HG03139 (cell line): ENCODE measurements at regions not wholly inside any gene's neighbourhood (a gene's known extent, or its start where the extent isn't known, plus 50 kb on each side); places are given as distances from the start of the nearest gene placed in this dataset.

Experiments used
- ATAC-seq: cut with Tn5 transposase; IDR thresholded peaks from one replicate; pipeline ENCODE4 v1.9.1; 2021; ENCODE audit not compliant: unreplicated experiment

DNA sequence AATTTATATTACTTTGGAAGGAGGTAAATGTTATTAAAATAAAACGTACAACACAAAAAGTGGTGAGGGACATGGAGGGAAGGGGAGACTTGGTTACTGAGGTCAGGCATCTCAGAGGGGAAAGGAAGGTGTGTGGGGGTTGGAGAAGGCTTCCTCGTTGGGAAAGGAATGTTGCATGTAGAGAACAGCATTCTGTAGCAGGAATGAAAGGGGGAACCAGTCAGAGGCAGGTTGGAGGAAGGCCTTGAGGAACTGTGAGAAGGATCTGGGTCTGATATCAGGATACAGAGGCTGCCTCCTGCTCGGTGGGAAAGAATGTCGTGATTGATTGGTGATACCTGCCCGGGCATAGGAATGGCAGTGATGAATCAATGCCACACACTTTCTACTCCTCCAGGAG lies 103.3 kb upstream of the ZFHX3 start:
- ATAC-seq = no peak

DNA sequence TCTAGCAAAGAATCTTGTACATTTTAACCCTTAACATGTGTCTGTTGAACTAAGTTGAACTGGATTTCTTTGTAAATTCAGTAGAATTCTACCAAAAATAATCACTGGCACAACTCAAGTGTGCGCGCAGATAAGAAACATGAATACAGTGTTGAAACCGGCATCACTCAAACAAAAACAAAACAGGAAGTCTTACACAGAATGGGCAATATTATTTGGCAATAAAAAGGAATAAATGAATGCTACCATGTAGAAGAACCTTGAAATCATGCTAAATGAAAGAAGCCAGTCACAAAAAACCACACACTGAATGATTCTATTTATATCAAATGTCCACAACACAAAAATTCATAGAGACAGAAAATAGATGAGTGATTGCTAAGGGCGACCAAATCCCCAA lies 102.9 kb upstream of the ZFHX3 start:
- ATAC-seq = no peak

DNA sequence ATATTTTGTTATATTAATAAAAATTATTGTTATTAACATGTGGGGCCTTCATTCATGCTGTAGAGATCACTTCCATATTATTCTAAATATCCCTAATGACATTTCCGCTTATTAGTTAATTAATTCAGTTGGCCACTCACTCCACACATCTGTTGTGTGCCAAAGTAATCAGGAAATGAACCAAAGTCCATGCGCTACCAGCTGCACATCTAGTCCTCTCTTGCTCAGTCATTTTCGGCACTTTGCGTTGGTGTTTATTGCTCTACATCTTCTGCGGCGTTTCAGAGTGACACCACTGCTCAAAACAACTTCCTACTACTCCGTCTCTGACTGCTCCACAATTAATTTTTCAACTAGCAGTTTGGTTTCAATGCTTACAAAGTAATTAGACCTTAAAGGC lies 101.4 kb upstream of the ZFHX3 start:
- ATAC-seq = no peak

DNA sequence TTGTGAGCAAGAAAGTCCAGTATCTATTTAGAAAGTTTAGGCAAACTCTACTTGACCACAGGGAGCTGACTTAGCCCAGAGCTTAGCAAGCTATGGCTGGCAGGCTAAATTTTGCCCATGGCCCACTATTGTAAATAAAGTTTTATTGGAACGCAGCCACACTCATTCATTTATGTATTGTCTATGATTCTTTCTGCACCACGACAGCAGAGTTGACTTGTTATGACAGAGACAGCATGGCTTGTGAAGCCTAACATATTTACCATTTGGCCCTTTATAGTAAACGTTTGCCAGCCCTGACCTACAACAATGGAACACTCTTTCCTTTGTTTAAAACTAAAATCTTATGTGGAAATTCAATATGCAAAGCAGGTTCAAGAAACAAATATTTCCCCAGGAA lies 100.0 kb upstream of the ZFHX3 start:
- no peak for ATAC-seq

DNA sequence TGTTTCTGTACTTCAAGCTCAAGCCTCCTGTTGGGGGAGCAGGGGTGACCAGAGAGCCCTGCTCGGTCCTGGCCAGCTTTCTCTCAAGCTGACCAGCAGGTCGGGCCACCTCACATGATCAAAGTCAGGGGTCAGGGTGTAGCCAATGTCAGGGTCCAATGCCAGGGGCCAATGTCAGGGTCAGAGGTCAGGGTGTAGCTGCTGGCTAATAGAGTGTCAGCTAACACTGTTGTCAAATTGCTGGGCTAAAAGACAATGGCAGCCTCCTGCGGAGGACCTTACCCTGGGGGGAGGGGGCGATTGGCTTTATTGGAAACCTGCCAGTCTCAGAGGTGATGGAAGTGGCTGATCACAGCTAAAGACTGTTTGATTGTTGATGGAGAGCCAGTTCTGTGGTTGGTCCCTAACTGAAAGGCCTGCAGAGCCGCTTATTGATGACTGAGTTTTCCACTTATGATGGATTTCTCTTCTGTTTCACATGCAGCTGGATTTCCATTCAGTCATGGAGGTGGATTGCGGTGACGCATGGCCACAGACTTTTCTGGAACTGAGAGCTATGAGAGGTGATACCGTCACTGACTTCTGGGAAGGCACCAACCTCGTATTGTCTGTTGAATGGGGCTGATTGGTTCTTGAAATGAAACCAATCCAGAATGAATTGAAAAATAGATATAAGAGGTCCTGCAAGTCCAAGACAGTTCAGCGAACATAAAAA lies 97.4 kb upstream of the ZFHX3 start:
- no peak for ATAC-seq

DNA sequence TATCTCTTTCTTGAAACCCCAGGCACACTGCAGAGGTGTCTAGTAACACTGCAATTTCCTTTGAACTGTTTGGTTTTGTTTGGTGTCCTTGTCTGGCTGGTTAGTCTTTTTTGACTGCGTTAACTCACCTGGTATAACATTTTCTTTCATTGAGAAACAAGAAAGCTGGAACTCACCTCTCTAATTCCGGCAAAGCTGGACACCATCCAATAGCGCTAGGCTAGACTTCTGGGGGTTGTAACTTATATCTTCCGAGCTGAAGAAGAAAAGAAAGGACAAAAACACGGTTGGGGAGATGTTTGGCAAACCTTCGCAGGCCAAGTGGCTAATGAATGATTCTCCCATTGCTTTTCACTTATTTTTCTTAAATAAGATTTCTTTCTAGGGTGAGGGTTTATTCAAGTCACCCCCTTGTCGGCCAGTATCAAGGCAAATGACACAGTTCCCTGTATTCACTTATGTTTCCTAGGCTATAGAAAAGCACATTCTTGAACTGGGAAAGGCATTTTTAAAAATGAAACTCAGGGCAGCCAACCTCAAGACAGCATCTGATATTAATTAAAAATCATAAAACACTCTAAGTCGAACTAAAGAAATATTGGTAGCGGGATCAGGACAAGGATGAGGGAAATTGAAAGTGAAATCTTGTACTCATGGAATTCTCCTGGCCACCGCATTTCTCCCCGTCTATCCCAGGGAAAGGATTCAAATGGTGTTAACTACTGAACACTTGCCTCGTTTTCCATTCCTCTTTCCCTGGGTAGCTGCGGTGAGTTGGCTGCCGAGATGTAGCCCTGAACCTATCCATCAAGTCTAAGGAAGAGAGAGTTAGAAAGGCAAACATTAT lies 95.9 kb upstream of the ZFHX3 start:
- ATAC-seq = no peak

DNA sequence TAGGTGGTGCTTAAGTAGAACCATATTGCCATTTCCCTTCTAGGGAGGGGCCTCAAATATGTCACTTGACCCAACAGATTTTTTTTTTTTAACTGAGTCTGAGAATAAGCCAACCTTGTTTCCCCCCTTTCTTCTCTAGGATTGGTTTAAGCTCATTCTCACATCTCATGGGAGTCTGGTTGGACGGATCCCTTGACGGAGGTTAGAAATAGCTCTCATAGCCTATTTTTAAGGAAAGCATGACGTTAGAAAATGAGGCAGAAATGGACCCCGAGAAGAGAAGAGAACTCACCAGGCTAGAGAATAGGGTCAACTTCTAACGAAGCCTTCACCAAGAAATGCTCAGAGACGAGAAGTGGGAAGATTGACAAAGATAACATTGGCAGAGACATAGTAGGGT lies 95.1 kb upstream of the ZFHX3 start:
- ATAC-seq = no peak

DNA sequence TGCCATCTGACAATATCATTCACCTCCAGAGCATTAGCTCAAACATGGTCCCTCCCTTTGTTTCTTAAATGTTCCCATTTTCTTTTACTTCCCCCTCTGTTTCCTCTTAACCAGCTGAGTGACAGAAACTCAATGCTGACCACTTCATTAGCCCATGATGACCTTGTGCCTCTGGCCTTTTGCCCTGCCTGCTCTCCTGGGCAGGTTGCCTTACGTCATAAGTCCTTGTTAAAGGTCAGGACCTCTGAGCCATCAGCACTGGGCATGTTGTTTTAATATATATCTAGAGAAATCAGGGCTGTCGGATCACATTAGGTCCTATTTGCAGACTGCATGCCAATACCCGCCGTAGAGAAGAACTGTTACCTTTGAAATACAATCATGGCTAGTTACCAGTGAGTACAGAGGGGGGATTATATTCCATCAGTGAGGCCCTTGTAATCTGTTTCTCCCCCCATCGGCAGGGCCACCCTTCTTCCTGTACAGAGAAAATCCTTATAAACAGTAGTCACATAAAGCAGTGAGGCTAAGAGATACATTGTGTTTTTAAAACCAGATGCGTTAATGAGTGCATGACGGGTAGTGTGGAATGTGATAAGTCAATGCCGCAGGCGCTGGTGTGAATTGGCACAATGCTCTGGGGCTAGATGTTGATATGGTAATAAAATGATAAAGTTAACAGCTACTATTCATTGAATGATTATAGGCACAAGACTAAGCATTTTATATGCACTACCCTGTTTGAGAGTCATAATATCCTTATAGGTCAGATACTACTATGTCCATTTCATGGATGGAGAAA lies 94.3 kb upstream of the ZFHX3 start:
- no peak for ATAC-seq

DNA sequence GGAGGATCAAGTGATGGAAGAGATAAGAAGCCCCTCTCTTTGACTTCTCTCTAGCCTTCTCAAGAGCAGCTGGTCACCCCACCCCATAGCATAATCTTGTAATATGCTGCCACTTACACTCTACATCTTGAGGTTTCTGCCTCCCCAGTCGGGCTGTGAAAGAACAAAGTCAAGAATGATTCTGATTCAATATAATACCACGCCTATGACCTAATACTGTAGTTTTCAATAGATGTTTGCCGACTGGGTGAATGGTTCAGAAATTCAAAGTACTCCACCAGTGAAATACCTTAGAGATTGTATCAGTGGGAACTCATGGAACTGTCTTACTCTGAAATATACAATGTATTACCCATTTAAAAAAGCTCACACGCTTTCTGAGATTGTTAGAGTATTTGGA lies 93.0 kb upstream of the ZFHX3 start:
- no peak for ATAC-seq

DNA sequence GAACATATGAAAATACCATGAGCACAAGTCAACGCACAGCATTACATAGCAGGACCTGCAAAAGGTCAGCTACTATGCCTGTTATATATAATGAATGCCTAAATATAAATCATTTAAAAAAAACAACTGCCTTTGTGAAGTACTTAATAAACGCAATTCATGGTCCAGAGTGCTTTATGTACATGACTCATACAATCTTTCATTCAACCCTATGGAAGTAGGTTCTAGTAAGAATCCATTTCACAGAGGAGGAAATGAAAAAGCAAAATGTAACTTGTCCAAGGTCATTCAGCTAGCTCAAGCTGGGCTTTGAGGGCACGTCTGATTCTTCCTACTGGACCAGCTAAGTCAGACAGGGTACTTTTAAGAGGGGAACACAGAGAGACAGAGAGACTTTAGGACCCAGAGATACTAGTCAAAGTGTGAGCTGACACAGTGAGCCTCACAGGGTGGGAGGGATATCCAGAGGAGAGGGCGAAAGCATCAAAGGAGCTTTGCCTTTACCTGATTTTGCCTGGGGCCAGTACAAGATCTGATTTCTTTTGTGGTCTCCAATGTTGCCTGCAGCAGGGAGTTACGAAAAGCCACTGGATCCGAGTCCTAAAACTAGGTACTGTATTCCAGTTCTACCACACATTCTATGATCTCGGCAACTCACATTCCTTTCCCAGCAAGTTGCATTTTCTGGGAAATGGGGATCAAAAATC lies 83.4 kb upstream of the ZFHX3 start:
- no peak for ATAC-seq

DNA sequence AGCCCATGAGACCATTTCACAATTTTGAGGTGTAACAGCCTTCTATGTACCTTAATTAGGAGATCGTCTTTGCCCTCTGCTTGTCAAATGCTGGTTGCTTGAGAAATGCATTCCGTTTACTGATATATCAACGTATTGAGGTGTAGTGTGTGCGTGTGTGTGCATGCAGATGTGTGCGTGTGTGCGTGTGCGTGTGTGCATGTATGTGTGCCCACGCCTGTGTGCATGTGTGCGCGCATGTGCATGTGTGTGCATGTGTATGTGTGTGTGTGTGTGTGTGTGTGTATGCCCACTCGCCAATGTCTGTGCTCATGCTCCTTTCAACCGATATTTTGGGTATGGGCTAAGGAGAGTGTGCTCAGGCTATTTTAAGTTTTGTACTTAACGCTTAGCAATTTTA lies 81.5 kb upstream of the ZFHX3 start:
- no peak for ATAC-seq

DNA sequence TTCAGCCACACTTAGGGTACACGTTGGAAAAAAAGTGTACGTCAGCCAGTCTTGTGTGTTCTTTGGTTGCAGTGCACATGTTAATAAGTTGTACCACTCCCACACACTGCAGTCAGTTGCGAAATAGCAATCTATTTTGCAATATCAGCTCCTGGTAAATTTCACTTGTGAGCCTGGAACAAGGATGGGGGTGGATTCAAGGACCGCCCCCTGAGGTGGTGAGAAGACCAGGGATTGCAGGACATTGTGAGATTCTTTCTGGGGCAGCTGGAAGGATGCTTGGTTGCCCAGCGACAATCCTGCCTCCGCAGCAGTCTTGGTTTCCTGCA lies 78.6 kb upstream of the ZFHX3 start:
- no peak for ATAC-seq

DNA sequence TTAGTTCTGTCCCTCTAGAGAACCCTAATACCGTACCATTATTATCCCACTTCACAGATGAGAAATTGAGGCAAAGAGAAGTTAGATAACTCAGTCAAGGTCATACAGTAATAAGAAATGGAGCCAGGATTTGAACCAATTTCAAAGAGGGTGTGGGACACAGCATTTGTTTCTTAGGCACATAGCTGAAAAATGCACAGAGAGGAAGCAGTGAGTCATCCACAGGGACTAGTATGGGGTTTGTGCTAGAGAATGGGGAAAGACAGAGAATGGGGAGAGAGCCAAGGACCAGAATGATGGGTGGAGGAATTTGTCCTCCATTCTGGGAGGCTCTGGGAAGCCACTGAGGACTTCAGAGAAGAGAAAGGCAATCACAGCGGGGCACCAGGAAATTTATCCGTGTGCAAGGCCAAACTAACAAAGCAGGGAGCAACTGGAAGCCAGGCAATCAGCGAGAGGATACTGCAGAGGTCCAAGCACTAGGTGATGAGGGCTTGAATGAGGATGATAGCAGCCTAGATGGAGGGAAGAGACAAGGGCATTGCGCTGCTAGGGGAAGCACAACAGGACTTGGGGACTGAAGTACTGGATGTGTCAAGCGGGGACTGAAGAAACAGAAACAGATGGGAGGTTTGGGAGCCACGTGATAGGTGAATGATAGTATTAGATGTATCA lies 78.1 kb upstream of the ZFHX3 start:
- no peak for ATAC-seq

DNA sequence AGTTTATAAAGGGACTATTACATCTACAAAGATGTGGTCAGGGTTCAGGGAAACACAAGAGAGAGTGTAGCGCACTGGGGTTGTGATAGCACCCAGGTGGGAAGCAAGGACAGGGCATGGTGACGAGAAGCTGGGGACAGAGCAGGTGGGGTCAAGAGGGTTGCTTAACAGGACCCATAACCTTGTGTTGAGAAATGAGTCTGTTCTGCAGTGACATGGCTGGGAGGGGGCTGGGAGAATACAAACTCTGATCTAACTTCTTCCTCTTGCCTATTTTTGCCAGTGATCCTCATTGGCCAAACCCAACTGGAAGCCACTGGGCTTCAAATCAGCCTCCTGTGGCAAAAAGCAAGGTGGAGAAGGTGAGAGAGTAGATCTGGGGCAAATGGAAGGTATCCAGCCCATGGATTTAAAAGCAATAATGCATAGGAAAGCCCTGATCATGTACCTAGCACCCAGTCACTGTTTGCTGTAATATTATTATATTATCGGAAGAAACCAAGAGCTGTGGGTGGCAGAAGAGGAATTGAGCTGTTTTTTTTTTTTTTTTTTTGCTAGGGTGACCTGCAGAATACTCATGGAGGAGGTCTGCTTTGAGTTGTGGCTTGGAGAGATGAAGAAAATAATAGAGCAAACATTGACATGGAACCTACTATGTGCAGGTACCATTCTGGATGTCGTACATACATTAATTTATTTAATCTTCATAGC lies 76.9 kb upstream of the ZFHX3 start:
- no peak for ATAC-seq

DNA sequence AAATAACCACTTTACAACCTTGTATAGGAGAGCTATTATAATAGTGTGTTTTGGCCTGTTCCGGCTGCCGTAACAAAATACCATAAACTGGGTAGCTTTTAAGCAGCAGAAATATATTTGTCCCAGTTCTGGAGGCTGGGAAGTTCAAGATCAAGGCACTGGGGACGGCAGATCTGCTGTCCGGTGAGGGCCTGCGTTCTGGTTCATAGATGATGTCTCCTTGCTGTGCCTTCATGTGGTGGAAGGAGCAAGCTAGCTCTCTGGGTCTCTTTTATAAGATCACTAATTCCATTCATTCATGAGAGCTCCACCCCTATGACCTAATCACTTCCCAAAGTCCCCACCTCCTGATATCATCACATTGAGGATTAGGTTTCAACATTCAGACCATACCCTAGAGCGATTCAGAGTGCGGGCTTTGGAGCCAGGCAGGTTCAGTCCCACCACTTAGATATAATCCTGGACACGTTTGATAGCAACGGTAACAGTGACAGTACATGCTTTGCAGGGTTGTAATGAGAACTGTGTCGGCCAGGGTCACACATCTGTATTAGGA lies 76.2 kb upstream of the ZFHX3 start:
- ATAC-seq = no peak

DNA sequence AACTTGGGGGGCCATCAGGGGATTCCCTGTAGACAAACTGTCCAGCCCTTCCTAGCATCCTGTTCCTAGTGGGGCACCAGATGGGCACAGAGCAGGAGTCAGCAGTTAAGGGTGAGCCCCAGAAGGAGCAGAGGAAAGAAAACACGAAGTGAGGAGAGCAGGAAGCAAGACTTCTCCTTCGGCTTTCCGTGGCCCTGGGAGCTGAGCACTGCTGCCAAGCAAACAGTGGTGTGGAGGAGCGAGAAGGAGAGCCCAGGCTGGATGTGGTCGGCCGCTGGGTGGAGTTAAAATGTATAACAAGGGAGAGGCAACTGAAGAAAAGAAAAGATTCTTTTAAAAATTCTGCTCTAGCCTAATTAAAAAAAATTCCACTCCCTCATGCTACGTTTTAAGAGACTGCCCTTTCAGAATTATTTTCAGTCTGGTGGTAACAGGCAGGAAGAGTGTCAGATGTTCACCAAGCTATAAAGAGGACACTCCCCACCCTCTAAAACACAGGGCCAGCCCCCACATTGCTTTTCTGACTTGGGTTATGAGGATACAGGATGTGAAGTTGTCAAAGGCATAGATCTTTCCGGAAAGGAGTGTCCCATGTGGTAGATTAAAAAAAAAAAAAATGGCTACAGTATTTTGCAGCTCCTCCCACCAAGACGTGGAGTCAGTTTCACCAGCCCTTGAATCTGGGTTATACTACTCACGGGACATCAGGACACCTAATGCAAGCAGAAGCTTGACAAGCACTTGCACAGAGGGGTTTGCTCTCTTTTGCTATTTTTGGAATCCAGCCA lies 74.9 kb upstream of the ZFHX3 start:
- no peak for ATAC-seq

DNA sequence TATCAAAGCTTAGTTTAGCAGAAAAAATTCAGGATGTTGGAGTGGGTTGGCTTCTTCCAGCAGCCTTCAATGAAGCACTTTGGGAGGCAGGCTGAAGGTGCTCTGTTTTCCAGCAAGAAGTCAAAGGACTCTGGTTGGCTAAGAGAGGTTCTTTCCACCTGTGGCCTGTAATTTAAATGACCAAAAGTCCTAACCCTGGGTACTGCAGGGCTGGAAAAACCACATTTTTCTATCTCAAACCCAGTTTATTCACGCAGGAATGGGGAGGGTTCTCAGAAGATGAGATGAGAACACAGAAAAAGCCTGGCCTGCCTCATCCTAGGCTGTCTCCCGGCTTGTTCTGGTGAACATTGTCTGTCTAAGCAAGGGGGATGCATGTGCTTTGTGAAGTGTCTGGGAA lies 68.6 kb upstream of the ZFHX3 start:
- ATAC-seq = no peak

DNA sequence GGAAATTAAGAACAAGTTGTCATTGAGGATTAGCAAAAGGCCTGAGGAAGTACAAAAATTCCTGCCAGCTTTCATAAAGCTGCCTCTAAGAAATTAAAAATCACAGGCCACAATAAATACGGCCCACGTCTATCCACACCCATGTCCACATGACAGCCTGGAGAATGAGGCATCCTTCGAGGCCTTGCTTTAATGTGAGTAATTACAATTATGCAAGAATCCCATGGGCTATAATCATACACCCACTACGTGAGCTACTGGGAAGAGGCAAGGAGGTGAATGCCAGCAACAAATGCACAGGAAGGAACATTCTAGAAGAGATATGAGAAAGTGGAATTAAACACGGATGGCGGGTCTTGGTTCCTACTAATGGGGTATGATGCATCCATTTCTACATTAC lies 65.4 kb upstream of the ZFHX3 start:
- ATAC-seq = no peak
